ENCODE measurements at regions not wholly inside any gene's neighbourhood (a gene's known extent, or its start where the extent isn't known, plus 50 kb on each side); places are given as distances from the start of the nearest gene placed in this dataset.

GRCh38 chr20:48164566-48165400, 379.5 kb upstream of the SULF2 start:
- Mint-ChIP-seq H3K9me3 (no peaks in the 10 kb centered on the region), H3K4me1 (ENCODE audit: low read depth) (no peaks in the 10 kb centered on the region), H3K27ac (no peak overlapping the region), H3K4me3 (no peak overlapping the region), H3K36me3 (ENCODE audit: low read depth) (no peaks in the 10 kb centered on the region), H3K27me3 (peaks cover 4% of the 10 kb centered on the region)
- TF ChIP-seq CTCF (IDR thresholded peaks at IDR 0.05): no peak
- ChIA-PET POLR2A (no interaction called here), CTCF (no interaction called here)
- ATAC-seq: no peak
- DNase-seq: no peak
- intact Hi-C loops (cut with micrococcal nuclease): no loop called here

GRCh38 chr20:48164034-48164433, 378.8 kb upstream of the SULF2 start:
- ChIA-PET CTCF (no interaction called here), POLR2A (no interaction called here)
- no peak overlapping the region for H3K27ac Mint-ChIP-seq
- peaks cover 4% of the 10 kb centered on the region for H3K27me3 Mint-ChIP-seq
- TF ChIP-seq CTCF (IDR thresholded peaks at IDR 0.05): no peak
- no peaks in the 10 kb centered on the region for H3K36me3 Mint-ChIP-seq (ENCODE audit: low read depth)
- DNase-seq (no peak), ATAC-seq (no peak)
- intact Hi-C loops (cut with micrococcal nuclease): no loop called here
- no peaks in the 10 kb centered on the region for H3K9me3 Mint-ChIP-seq
- H3K4me1 Mint-ChIP-seq (ENCODE audit: low read depth): no peaks in the 10 kb centered on the region
- no peak overlapping the region for H3K4me3 Mint-ChIP-seq

GRCh38 chr20:48163505-48163904, 378.2 kb upstream of the SULF2 start:
- no peak for ATAC-seq
- POLR2A ChIA-PET: no interaction called here
- no peak overlapping the region for H3K4me3 Mint-ChIP-seq
- intact Hi-C loops (cut with micrococcal nuclease): no loop called here
- no peak for DNase-seq
- no peak for TF ChIP-seq CTCF (IDR thresholded peaks at IDR 0.05)
- H3K36me3 Mint-ChIP-seq (ENCODE audit: low read depth): no peaks in the 10 kb centered on the region
- peaks cover 4% of the 10 kb centered on the region for H3K27me3 Mint-ChIP-seq
- no peaks in the 10 kb centered on the region for H3K9me3 Mint-ChIP-seq
- CTCF ChIA-PET: no interaction called here
- H3K4me1 Mint-ChIP-seq (ENCODE audit: low read depth): no peaks in the 10 kb centered on the region
- no peak overlapping the region for H3K27ac Mint-ChIP-seq

- Mint-ChIP-seq H3K27ac (no peak overlapping the region), H3K4me1 (ENCODE audit: low read depth) (no peaks in the 10 kb centered on the region), H3K27me3 (peaks cover 6% of the 10 kb centered on the region), H3K9me3 (no peaks in the 10 kb centered on the region), H3K36me3 (ENCODE audit: low read depth) (no peaks in the 10 kb centered on the region), H3K4me3 (no peak overlapping the region)
- POLR2A ChIA-PET: no interaction called here
- ATAC-seq (no peak), DNase-seq (no peak)
- intact Hi-C loops (cut with micrococcal nuclease): no loop called here
- no peak for TF ChIP-seq CTCF (IDR thresholded peaks at IDR 0.05)
- CTCF ChIA-PET: no interaction called here
Measured at GRCh38 chr20:48162621-48163020, 377.3 kb upstream of the SULF2 start.

- intact Hi-C loops (cut with micrococcal nuclease): no loop called here
- Mint-ChIP-seq H3K36me3 (ENCODE audit: low read depth) (no peaks in the 10 kb centered on the region), H3K27ac (no peak overlapping the region), H3K27me3 (peaks cover 8% of the 10 kb centered on the region), H3K4me3 (no peak overlapping the region), H3K9me3 (no peaks in the 10 kb centered on the region), H3K4me1 (ENCODE audit: low read depth) (no peaks in the 10 kb centered on the region)
- ATAC-seq (no peak), DNase-seq (no peak)
- POLR2A ChIA-PET: no interaction called here
- CTCF ChIA-PET: no interaction called here
- no peak for TF ChIP-seq CTCF (IDR thresholded peaks at IDR 0.05)
Measured at GRCh38 chr20:48159145-48160008, 374.1 kb upstream of the SULF2 start.
